SH-SY5Y (cell line): ENCODE measurements at regions not wholly inside any gene's neighbourhood (a gene's known extent, or its start where the extent isn't known, plus 50 kb on each side); places are given as distances from the start of the nearest gene placed in this dataset.

ENCODE experiments used
- GATA2 ChIP-seq: IDR thresholded peaks from 2 replicates; pipeline ENCODE4 v1.6.1; 2011; ENCODE audit warnings: mild to moderate bottlenecking, low read depth, low read length
- GATA3 ChIP-seq: IDR thresholded peaks from 2 replicates; pipeline ENCODE4 v1.6.1; 2011; ENCODE audit warnings: low read depth, mild to moderate bottlenecking, low read length, moderate library complexity

GRCh38 chr1:96291468-96291867, 430.1 kb upstream of the PTBP2 start:
- TF ChIP-seq GATA2 (no peak), GATA3 (no peak)
